GM12874 (cell line): ENCODE measurements at regions not wholly inside any gene's neighbourhood (a gene's known extent, or its start where the extent isn't known, plus 50 kb on each side); places are given as distances from the start of the nearest gene placed in this dataset.

ENCODE experiments used
- TF ChIP-seq, protein P1 (sequence below): IDR thresholded peaks from 2 replicates; pipeline ENCODE4 v1.5.1; 2011; ENCODE audit warnings: low read depth, mild to moderate bottlenecking, control low read depth, low read length, moderate library complexity; ENCODE audit not compliant: insufficient read depth

DNA sequence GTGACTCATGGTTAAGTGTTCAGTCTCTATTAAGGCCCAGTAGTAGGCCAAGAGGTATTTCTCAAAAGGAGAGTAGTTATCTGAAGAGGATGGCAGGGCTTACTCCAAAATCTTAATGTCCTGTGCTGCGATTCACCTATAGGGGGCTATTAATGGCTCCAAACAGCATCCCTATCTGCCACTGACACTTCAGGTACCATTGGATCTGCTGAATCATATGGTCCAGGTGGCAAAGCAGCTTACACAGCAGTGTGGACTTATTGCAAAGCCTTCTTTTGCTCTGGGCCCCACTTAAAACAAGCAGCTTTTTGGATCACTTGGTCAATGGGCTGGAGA is 60.8 kb upstream of the ATP2B1 start:
- TF ChIP-seq, protein P1, sequence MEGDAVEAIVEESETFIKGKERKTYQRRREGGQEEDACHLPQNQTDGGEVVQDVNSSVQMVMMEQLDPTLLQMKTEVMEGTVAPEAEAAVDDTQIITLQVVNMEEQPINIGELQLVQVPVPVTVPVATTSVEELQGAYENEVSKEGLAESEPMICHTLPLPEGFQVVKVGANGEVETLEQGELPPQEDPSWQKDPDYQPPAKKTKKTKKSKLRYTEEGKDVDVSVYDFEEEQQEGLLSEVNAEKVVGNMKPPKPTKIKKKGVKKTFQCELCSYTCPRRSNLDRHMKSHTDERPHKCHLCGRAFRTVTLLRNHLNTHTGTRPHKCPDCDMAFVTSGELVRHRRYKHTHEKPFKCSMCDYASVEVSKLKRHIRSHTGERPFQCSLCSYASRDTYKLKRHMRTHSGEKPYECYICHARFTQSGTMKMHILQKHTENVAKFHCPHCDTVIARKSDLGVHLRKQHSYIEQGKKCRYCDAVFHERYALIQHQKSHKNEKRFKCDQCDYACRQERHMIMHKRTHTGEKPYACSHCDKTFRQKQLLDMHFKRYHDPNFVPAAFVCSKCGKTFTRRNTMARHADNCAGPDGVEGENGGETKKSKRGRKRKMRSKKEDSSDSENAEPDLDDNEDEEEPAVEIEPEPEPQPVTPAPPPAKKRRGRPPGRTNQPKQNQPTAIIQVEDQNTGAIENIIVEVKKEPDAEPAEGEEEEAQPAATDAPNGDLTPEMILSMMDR, result no peak

DNA sequence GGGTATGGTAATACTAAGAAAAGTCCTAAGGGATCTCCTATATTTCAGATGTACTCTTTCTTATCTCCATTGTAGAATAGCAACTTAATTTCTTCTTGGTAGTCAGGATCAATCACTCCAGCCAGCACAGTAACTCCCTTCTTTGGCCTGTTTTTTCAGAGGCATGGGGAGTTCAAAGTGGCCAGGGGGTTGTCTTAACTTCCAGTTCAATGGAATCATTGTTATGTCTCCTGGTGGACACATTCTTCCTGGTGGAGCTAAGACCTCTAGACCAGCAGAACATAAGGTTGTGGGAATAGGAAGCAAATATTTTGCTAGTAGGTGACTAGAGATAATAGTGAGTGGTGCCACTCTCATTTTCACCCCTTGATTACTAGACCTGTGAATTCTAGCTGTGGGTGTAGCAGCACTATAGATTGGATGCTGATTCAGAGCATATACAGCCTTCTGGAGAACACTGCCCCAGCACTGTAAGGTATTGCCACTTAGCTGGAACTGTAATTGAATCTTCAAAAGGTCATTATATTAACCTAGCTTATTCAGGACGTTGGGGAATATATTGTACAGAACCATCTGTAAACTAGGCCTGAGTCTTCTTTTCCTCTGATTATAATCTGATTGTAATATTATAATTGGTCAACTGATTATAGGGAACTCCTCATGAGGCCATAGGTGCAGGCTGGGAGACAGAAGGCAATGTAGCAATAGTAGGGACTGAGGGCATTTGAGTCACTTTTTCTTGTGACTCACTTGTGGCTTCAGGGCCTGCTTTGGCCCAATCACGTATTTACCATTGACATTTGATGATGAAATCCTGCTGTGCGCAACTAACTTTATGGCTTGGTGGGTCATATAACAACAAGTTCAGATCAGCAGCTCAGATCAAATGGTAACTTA is 60.2 kb upstream of the ATP2B1 start:
- TF ChIP-seq, protein P1, result no peak

DNA sequence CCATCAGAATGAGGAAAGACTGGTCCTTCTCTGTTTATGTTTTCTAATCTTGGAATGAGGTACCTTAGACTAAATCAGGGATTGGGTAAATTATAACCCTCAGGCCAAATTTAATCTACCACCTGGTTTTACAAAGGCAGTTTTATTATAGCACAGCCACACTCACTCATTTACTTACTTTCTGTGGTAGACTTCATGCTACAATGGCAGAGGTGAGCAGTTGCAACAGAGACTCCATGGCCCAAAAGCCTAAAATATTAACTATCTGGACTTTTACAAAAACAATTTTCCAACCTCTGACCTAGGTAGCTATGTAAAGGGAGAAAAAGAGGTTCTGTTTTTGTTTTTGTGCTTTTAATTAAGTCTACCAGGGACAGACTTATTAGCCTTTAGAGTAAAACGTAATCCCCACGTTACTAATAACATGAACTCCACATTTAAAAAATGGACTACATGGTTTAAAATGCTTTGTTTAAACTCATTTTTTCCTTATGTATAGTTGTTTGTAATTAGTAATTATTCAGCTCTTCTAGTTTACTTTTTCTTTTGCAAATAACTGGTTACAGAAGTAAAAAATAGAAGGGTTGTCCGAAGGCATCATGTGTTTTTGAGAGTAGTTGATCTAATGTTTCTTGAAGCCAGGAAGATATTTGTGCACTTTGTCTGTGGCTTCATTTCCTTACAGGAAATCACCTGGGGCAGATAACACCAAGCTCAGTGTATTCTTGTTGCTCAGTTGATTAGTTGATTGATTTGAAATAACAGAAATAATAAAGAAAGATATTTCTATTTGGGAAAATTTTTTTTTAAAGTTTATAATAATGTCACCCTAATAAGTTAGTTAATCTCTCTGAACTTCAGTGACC is 57.6 kb upstream of the ATP2B1 start:
- TF ChIP-seq, protein P1, result no peak

DNA sequence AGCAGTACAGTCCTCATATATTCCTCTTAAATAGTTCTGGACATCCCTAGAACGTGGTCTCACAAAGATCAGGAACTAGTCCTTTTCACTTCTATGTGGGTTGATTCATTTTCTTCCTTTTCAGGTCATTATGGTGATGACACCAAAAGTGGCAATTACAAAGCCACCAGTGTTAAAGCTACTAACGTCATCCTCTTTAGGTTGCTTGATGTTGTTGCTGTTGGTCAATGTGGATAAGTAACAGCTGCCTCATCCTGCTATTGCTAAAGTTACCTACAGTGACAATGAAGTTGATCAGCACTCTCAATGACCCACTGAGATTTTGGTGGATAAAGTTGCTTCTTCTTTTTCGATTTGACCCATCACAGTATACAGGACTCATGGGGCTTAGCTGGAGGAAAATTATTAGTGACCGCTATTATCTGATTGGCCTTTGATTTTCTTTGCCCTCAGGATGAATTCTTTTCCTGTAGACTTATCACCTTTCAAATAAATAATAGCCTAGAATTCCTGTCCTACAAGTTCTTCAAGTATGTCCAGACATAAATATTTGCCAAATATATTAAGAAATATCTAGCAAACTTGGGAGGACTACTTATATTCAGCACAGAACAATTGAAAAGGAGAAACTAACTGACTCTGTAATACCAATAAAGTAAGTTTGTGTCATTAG is 54.0 kb upstream of the ATP2B1 start:
- TF ChIP-seq, protein P1, result no peak

DNA sequence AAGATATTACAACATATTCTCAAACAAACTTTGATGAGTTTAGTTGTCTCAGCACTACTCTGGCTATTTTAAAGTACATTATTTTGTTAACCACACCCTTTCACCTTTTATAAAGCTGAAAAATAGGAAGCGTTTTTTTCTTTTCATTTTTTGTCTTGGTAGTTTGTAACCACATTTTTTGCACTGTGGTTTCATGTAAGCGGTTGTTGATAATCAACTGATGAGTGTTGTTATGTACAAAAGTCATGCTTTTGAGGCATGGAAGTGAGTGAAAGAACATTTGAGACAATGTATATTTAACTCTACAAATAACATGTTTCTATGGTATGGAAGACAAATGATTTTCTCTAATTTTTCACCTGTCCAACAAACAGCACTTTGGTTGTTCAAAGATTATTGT is 52.1 kb upstream of the ATP2B1 start:
- TF ChIP-seq, protein P1, result no peak
